SKM-1 treated with dmso at 0.1 percent for 144 hours (cell line): ENCODE measurements at regions not wholly inside any gene's neighbourhood (a gene's known extent, or its start where the extent isn't known, plus 50 kb on each side); places are given as distances from the start of the nearest gene placed in this dataset.

Source experiments
- DNase-seq: peaks from one replicate; lab custom pipeline; 2025; ENCODE audit not compliant: unreplicated experiment; lab: John Stamatoyannopoulos, UW

GRCh38 chr15:95277266-95277665 lies 1045.9 kb downstream of the MCTP2 start:
- DNase-seq = no peak

GRCh38 chr15:95278532-95279245 lies 1047.3 kb downstream of the MCTP2 start:
- no peak for DNase-seq

- no peak for DNase-seq
Observed at GRCh38 chr15:95279277-95280019, 1048.1 kb downstream of the MCTP2 start.

- no peak for DNase-seq
Observed at GRCh38 chr15:95280711-95281110, 1049.3 kb downstream of the MCTP2 start.

GRCh38 chr15:95281470-95281869 lies 1049.0 kb upstream of the NR2F2 start:
- DNase-seq = no peak

GRCh38 chr15:95284492-95284891 lies 1046.0 kb upstream of the NR2F2 start:
- no peak for DNase-seq

GRCh38 chr15:95284933-95285421 lies 1045.5 kb upstream of the NR2F2 start:
- no peak for DNase-seq

- no peak for DNase-seq
Observed at GRCh38 chr15:95286352-95286880, 1044.1 kb upstream of the NR2F2 start.

GRCh38 chr15:95287720-95288103 lies 1042.8 kb upstream of the NR2F2 start:
- no peak for DNase-seq

GRCh38 chr15:95288626-95289025 lies 1041.9 kb upstream of the NR2F2 start:
- DNase-seq = no peak

- DNase-seq = no peak
Observed at GRCh38 chr15:95290176-95290974, 1040.1 kb upstream of the NR2F2 start.

- peak; percentile 30 for DNase-seq
Observed at GRCh38 chr15:95291898-95292472, 1038.5 kb upstream of the NR2F2 start.

GRCh38 chr15:95292785-95293450 lies 1037.6 kb upstream of the NR2F2 start:
- no peak for DNase-seq

- no peak for DNase-seq
Observed at GRCh38 chr15:95293456-95294031, 1037.0 kb upstream of the NR2F2 start.

- DNase-seq = no peak
Observed at GRCh38 chr15:95295363-95295762, 1035.1 kb upstream of the NR2F2 start.

- DNase-seq = no peak
Observed at GRCh38 chr15:95295896-95296625, 1034.4 kb upstream of the NR2F2 start.

- no peak for DNase-seq
Observed at GRCh38 chr15:95296643-95297042, 1033.9 kb upstream of the NR2F2 start.

GRCh38 chr15:95298729-95299128 lies 1031.8 kb upstream of the NR2F2 start:
- peak; percentile 18 for DNase-seq

GRCh38 chr15:95300958-95301357 lies 1029.5 kb upstream of the NR2F2 start:
- no peak for DNase-seq
